Neural progenitor cell (in vitro differentiated cells): ENCODE measurements at regions not wholly inside any gene's neighbourhood (a gene's known extent, or its start where the extent isn't known, plus 50 kb on each side); places are given as distances from the start of the nearest gene placed in this dataset.

Source experiments
- EZH2phosphoT487 ChIP-seq: fragments of 200-600 bp; sonication (generic); IDR thresholded peaks from 2 replicates; pipeline ENCODE4 v1.6.1; 2017; ENCODE audit warnings: antibody characterized with exemption
- TF ChIP-seq, protein P1 (sequence below): fragments of 200-600 bp; sonication (generic); IDR thresholded peaks from 2 replicates; pipeline ENCODE4 v1.5.1; 2017; ENCODE audit warnings: antibody characterized with exemption, mild to moderate bottlenecking

DNA sequence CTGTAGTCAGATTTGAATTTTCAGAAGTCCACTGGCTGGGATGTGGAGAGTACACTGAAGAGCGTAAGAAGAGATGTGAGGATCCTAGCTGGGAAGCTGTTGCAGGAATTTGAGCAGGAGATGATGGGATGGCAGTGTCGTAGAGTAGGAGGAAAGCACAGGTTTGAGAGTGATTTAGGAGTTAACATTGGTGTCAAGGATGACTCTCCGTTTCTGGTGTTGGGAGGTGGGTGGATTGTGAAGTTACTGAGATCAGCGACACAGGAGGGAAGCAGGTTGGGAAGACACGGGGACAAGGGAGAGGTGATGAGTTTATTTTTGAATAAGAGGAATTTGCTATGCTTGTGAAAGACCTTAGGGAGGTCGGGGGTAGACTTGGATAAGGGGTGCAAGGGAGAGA is 434.2 kb upstream of the TPM1 start:
- TF ChIP-seq, protein P1, sequence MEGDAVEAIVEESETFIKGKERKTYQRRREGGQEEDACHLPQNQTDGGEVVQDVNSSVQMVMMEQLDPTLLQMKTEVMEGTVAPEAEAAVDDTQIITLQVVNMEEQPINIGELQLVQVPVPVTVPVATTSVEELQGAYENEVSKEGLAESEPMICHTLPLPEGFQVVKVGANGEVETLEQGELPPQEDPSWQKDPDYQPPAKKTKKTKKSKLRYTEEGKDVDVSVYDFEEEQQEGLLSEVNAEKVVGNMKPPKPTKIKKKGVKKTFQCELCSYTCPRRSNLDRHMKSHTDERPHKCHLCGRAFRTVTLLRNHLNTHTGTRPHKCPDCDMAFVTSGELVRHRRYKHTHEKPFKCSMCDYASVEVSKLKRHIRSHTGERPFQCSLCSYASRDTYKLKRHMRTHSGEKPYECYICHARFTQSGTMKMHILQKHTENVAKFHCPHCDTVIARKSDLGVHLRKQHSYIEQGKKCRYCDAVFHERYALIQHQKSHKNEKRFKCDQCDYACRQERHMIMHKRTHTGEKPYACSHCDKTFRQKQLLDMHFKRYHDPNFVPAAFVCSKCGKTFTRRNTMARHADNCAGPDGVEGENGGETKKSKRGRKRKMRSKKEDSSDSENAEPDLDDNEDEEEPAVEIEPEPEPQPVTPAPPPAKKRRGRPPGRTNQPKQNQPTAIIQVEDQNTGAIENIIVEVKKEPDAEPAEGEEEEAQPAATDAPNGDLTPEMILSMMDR, result no peak
- TF ChIP-seq EZH2phosphoT487, result no peak
